ENCODE measurements at regions not wholly inside any gene's neighbourhood (a gene's known extent, or its start where the extent isn't known, plus 50 kb on each side); places are given as distances from the start of the nearest gene placed in this dataset.

DNA sequence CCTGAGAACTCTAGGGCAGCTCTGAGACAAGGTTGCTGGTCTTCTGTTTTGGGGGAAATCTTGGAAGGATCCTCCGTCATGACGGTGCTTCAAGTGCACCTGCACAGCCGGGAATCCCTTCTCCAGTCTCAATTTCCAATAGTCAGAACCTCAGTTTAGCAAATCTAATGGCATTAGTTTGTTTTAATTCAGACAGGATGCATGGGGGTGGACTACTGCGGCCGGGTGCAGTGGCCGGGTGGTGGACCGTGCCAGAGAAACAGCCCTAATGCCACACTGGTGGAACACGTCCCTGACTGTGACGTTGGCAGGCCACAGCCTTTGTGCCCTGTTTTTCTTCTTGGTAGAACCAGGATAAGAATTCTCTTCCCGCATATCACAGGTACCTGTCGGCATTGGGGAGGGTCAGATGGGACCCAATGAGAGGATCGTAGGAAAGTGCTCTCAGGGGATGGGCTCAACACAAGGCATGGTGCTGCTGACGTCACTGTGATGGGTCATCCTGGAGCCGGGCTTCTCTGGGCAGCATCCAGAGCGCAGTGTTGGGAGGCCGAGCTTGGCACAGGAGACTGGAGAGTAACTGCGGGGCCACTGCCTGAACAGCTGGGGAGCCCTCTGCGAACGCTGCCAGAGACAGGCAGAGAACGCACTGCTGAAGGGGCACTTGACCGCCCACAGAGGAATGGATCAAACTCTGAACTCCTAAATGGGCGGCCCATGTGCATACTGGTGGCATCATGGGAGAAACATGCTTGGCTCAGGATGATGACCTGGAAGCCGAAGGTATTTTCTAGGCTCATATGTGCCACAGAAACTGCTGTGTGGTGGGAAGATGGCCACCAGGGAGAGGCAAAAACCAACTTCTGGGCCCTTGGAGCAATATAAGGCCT lies 313.8 kb upstream of the SHH start:
- no peaks in the 10 kb centered on the region for H3K9me2 ChIP-seq (ENCODE audit: insufficient read depth, low read length)
- no peaks in the 10 kb centered on the region for H3K27me3 ChIP-seq (ENCODE audit: insufficient read depth, low read depth, low read length)
- H3F3A ChIP-seq (ENCODE audit: insufficient read depth, low read length, poor library complexity, severe bottlenecking): no peaks in the 10 kb centered on the region
- H3K9me3 ChIP-seq (ENCODE audit: low read length): no peaks in the 10 kb centered on the region
- H3K36me3 ChIP-seq (ENCODE audit: insufficient read depth, low read length): no peaks in the 10 kb centered on the region
- no peak overlapping the region for H3K9ac ChIP-seq (ENCODE audit: low read length)
- no peaks in the 10 kb centered on the region for H4K20me1 ChIP-seq (ENCODE audit: insufficient read depth)
- no peak overlapping the region for H3K4me2 ChIP-seq (ENCODE audit: low read length)
- no peak for TF ChIP-seq MXI1 (conservative IDR thresholded peaks at IDR 0.05; ENCODE audit: poor library complexity, severe bottlenecking)
- TF ChIP-seq, protein P1, sequence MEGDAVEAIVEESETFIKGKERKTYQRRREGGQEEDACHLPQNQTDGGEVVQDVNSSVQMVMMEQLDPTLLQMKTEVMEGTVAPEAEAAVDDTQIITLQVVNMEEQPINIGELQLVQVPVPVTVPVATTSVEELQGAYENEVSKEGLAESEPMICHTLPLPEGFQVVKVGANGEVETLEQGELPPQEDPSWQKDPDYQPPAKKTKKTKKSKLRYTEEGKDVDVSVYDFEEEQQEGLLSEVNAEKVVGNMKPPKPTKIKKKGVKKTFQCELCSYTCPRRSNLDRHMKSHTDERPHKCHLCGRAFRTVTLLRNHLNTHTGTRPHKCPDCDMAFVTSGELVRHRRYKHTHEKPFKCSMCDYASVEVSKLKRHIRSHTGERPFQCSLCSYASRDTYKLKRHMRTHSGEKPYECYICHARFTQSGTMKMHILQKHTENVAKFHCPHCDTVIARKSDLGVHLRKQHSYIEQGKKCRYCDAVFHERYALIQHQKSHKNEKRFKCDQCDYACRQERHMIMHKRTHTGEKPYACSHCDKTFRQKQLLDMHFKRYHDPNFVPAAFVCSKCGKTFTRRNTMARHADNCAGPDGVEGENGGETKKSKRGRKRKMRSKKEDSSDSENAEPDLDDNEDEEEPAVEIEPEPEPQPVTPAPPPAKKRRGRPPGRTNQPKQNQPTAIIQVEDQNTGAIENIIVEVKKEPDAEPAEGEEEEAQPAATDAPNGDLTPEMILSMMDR (IDR thresholded peaks at IDR 0.05; ENCODE audit: poor library complexity, severe bottlenecking): no peak
- TF ChIP-seq POLR2AphosphoS5 (IDR thresholded peaks at IDR 0.05): no peak
- TF ChIP-seq, protein P2, sequence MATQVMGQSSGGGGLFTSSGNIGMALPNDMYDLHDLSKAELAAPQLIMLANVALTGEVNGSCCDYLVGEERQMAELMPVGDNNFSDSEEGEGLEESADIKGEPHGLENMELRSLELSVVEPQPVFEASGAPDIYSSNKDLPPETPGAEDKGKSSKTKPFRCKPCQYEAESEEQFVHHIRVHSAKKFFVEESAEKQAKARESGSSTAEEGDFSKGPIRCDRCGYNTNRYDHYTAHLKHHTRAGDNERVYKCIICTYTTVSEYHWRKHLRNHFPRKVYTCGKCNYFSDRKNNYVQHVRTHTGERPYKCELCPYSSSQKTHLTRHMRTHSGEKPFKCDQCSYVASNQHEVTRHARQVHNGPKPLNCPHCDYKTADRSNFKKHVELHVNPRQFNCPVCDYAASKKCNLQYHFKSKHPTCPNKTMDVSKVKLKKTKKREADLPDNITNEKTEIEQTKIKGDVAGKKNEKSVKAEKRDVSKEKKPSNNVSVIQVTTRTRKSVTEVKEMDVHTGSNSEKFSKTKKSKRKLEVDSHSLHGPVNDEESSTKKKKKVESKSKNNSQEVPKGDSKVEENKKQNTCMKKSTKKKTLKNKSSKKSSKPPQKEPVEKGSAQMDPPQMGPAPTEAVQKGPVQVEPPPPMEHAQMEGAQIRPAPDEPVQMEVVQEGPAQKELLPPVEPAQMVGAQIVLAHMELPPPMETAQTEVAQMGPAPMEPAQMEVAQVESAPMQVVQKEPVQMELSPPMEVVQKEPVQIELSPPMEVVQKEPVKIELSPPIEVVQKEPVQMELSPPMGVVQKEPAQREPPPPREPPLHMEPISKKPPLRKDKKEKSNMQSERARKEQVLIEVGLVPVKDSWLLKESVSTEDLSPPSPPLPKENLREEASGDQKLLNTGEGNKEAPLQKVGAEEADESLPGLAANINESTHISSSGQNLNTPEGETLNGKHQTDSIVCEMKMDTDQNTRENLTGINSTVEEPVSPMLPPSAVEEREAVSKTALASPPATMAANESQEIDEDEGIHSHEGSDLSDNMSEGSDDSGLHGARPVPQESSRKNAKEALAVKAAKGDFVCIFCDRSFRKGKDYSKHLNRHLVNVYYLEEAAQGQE (IDR thresholded peaks at IDR 0.05; ENCODE audit: borderline replicate concordance): no peak
- TF ChIP-seq TAF1 (IDR thresholded peaks at IDR 0.05; ENCODE audit: low read depth): no peak
- TF ChIP-seq SMC3 (conservative IDR thresholded peaks at IDR 0.05; ENCODE audit: poor library complexity): no peak
- TF ChIP-seq EP300 (conservative IDR thresholded peaks at IDR 0.05; ENCODE audit: poor library complexity, severe bottlenecking): no peak
- H3K79me2 ChIP-seq (replicated peaks; ENCODE audit: insufficient read depth, low read length): no peaks in the 10 kb centered on the region
- no peak overlapping the region for H3K4me3 ChIP-seq (ENCODE audit: low read length)
- H3K27ac ChIP-seq (ENCODE audit: low read length): no peak overlapping the region
- H2AFZ ChIP-seq (ENCODE audit: low read depth, low read length): no peak overlapping the region

DNA sequence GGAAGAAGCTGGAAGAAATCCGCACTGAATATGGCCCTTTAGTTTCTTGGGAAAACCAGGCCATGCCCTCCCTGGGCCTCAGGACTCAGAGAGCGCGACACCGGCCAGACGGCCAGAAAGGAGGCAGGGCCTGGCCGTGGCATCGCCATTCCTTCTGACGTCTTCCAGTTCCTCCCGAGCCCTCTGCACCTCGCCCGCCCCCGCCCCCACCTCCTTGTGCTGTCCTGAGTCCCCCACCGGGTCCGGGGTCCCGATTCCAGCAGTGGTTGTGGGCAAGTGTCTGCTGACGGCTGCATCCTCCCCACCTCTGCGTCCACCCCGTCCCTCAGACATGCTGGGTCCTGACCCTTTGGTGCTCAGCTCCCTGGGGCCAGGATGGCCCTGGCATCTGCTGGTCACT lies 312.1 kb upstream of the SHH start:
- no peaks in the 10 kb centered on the region for H3K9me3 ChIP-seq (ENCODE audit: low read length)
- no peak overlapping the region for H3K27ac ChIP-seq (ENCODE audit: low read length)
- H3K27me3 ChIP-seq (ENCODE audit: insufficient read depth, low read depth, low read length): no peaks in the 10 kb centered on the region
- H3K9me2 ChIP-seq (ENCODE audit: insufficient read depth, low read length): no peaks in the 10 kb centered on the region
- no peak overlapping the region for H2AFZ ChIP-seq (ENCODE audit: low read depth, low read length)
- no peak overlapping the region for H3K9ac ChIP-seq (ENCODE audit: low read length)
- no peaks in the 10 kb centered on the region for H3K36me3 ChIP-seq (ENCODE audit: insufficient read depth, low read length)
- H4K20me1 ChIP-seq (ENCODE audit: insufficient read depth): no peaks in the 10 kb centered on the region
- H3K4me3 ChIP-seq (ENCODE audit: low read length): no peak overlapping the region
- TF ChIP-seq RAD21 (conservative IDR thresholded peaks at IDR 0.05): no peak
- no peak for TF ChIP-seq SMC3 (conservative IDR thresholded peaks at IDR 0.05; ENCODE audit: poor library complexity)
- TF ChIP-seq EP300 (conservative IDR thresholded peaks at IDR 0.05; ENCODE audit: poor library complexity, severe bottlenecking): no peak
- TF ChIP-seq TAF1 (IDR thresholded peaks at IDR 0.05; ENCODE audit: low read depth): no peak
- no peak for TF ChIP-seq EZH2 (IDR thresholded peaks at IDR 0.05; ENCODE audit: borderline replicate concordance, insufficient read depth, low read length, poor library complexity, severe bottlenecking)
- TF ChIP-seq, protein P1 (IDR thresholded peaks at IDR 0.05; ENCODE audit: poor library complexity, severe bottlenecking): no peak
- no peak for TF ChIP-seq POLR2AphosphoS5 (IDR thresholded peaks at IDR 0.05)
- TF ChIP-seq, protein P2 (IDR thresholded peaks at IDR 0.05; ENCODE audit: borderline replicate concordance): no peak
- TF ChIP-seq MXI1 (conservative IDR thresholded peaks at IDR 0.05; ENCODE audit: poor library complexity, severe bottlenecking): no peak
- H3K79me2 ChIP-seq (replicated peaks; ENCODE audit: insufficient read depth, low read length): no peaks in the 10 kb centered on the region
- no peak overlapping the region for H3K4me2 ChIP-seq (ENCODE audit: low read length)
- H3F3A ChIP-seq (ENCODE audit: insufficient read depth, low read length, poor library complexity, severe bottlenecking): no peaks in the 10 kb centered on the region

All from neural cell (in vitro differentiated cells).